ENCODE measurements at regions not wholly inside any gene's neighbourhood (a gene's known extent, or its start where the extent isn't known, plus 50 kb on each side); places are given as distances from the start of the nearest gene placed in this dataset.

DNA sequence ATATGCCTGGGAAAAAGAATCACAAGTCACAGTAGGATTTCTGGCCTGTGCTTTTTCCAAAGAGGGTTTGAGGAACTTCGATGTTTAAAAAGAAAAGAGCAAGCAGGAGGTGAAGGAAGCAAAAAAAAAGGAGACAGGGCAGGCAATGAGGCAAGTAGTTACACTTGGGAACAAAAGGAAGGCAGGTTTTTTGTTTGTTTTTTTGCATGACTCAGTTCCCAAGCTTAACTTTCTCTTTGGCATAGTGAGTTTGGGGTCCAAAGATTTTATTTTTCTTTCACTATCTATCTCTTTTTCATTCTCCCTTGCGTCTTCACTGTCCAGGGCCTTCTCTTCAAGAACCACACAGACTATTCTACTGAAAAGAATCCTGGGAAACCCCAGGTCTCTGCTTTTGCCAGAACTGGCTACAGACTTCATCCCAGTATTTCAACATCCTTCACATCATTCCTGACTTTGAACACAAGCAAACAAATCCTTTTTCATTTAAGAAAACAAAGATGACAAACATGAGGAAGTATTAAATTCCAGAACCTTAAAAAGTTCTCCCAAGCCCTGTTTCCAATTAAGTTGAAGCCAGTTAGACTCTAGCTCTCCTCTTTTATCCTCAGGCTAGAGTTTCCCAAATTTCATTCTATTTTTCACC, 210.7 kb upstream of the RND3 start:
- Histone ChIP-seq H3K4me2 (ENCODE audit: low read length) (peak overlapping the region; percentile 24), H3K36me3 (ENCODE audit: insufficient read depth, low read length) (no peaks in the 10 kb centered on the region), H2AFZ (ENCODE audit: low read depth, low read length) (peak overlapping the region; percentile 13), H3K79me2 (ENCODE audit: insufficient read depth, low read length) (no peaks in the 10 kb centered on the region), H4K20me1 (ENCODE audit: insufficient read depth, low read length) (no peaks in the 10 kb centered on the region), H3K4me3 (ENCODE audit: insufficient read depth, low read depth, low read length) (no peak overlapping the region), H3K9me3 (ENCODE audit: insufficient read depth, low read depth, low read length) (no peaks in the 10 kb centered on the region), H3K4me1 (ENCODE audit: insufficient read depth, low read length) (no peaks in the 10 kb centered on the region), H3K27me3 (ENCODE audit: insufficient read depth, low read length) (no peaks in the 10 kb centered on the region), H3K27ac (ENCODE audit: low read depth, low read length) (no peak overlapping the region), H3K9ac (ENCODE audit: low read length) (no peak overlapping the region)
- FAIRE-seq (peak; percentile 62), DNase-seq (ENCODE audit: low read depth) (no peak)
- no peaks in the 10 kb centered on the region for H3K27me3 Mint-ChIP-seq (ENCODE audit: low read depth, unreplicated experiment)
- H3K4me3 Mint-ChIP-seq (ENCODE audit: unreplicated experiment): no peak overlapping the region
- H3K36me3 Mint-ChIP-seq (ENCODE audit: low read depth, unreplicated experiment): no peaks in the 10 kb centered on the region
- TF ChIP-seq EZH2 (IDR thresholded peaks at IDR 0.05; ENCODE audit: insufficient read depth, low read length): no peak
- TF ChIP-seq, protein P1, sequence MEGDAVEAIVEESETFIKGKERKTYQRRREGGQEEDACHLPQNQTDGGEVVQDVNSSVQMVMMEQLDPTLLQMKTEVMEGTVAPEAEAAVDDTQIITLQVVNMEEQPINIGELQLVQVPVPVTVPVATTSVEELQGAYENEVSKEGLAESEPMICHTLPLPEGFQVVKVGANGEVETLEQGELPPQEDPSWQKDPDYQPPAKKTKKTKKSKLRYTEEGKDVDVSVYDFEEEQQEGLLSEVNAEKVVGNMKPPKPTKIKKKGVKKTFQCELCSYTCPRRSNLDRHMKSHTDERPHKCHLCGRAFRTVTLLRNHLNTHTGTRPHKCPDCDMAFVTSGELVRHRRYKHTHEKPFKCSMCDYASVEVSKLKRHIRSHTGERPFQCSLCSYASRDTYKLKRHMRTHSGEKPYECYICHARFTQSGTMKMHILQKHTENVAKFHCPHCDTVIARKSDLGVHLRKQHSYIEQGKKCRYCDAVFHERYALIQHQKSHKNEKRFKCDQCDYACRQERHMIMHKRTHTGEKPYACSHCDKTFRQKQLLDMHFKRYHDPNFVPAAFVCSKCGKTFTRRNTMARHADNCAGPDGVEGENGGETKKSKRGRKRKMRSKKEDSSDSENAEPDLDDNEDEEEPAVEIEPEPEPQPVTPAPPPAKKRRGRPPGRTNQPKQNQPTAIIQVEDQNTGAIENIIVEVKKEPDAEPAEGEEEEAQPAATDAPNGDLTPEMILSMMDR (IDR thresholded peaks at IDR 0.05; ENCODE audit: insufficient read depth, low read depth, low read length): no peak
- H3K4me1 Mint-ChIP-seq (ENCODE audit: low read depth, unreplicated experiment): no peaks in the 10 kb centered on the region
- H3K27ac Mint-ChIP-seq (ENCODE audit: unreplicated experiment): no peak overlapping the region
- H3K9me3 Mint-ChIP-seq (ENCODE audit: unreplicated experiment): peaks cover 4% of the 10 kb centered on the region

DNA sequence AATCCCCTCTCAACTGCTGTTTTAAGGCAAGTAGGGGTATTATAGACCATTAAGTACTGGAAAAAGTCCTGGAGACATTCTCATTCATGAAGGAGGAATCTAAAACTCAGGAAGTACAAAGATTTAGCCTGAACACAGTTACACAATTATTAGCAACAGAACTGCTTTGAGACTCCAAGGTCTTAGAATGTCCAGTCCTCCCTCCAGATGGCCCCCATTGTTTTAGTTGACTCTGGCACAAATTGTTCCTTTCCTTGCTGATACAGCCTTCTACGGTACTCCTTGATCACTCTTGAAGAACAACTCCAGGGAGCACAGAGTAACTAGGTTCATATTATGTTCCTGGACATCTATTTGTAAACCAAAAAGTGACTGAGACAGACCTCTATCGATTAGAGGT, 210.1 kb upstream of the RND3 start:
- H2AFZ ChIP-seq (ENCODE audit: low read depth, low read length): peak overlapping the region; percentile 13
- Mint-ChIP-seq H3K4me3 (ENCODE audit: unreplicated experiment) (no peak overlapping the region), H3K27ac (ENCODE audit: unreplicated experiment) (no peak overlapping the region), H3K4me1 (ENCODE audit: low read depth, unreplicated experiment) (no peaks in the 10 kb centered on the region), H3K27me3 (ENCODE audit: low read depth, unreplicated experiment) (no peaks in the 10 kb centered on the region), H3K9me3 (ENCODE audit: unreplicated experiment) (peaks cover 4% of the 10 kb centered on the region), H3K36me3 (ENCODE audit: low read depth, unreplicated experiment) (no peaks in the 10 kb centered on the region)
- no peak for DNase-seq (ENCODE audit: low read depth)
- no peaks in the 10 kb centered on the region for H3K9me3 ChIP-seq (ENCODE audit: insufficient read depth, low read depth, low read length)
- TF ChIP-seq, protein P1 (IDR thresholded peaks at IDR 0.05; ENCODE audit: insufficient read depth, low read depth, low read length): no peak
- no peak for TF ChIP-seq EZH2 (IDR thresholded peaks at IDR 0.05; ENCODE audit: insufficient read depth, low read length)
- no peak for FAIRE-seq
- H3K4me2 ChIP-seq (ENCODE audit: low read length): peak overlapping the region; percentile 24
- no peak overlapping the region for H3K9ac ChIP-seq (ENCODE audit: low read length)
- no peak overlapping the region for H3K27ac ChIP-seq (ENCODE audit: low read depth, low read length)
- H3K4me1 ChIP-seq (ENCODE audit: insufficient read depth, low read length): no peaks in the 10 kb centered on the region
- no peaks in the 10 kb centered on the region for H4K20me1 ChIP-seq (ENCODE audit: insufficient read depth, low read length)
- no peaks in the 10 kb centered on the region for H3K27me3 ChIP-seq (ENCODE audit: insufficient read depth, low read length)
- H3K36me3 ChIP-seq (ENCODE audit: insufficient read depth, low read length): no peaks in the 10 kb centered on the region
- no peaks in the 10 kb centered on the region for H3K79me2 ChIP-seq (ENCODE audit: insufficient read depth, low read length)
- no peak overlapping the region for H3K4me3 ChIP-seq (ENCODE audit: insufficient read depth, low read depth, low read length)

DNA sequence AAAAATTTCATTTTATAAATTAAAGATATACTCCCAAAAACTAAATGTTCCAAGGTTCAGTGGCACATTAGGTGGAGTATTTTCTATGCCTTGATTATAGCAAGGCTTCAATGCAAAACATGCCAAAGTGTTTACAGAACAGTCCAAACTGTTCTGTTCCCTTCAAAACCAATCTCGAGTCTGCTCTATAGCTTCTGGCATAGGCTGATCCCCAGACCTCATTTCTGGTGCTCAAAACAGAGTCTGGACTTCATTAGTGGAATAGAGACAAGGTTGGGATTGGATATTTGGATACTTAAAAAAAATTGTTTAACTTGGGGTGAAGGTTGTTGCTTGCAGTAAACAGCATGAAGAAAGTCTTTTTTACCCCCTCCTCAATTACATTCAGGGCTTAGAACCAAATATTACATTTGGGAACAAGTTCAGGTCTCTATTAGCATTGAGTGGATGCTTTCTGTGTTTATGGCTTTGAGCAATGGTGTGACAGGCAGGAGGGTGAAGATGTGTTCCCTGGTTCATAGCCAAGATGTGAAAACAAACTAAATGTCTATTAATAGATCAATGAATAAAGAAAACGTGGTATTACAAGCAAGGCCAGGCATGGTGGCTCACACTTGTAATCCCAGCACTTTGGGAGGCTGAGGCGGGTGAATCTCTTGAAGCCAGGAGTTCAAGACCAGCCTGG, 208.1 kb upstream of the RND3 start:
- no peaks in the 10 kb centered on the region for H3K36me3 Mint-ChIP-seq (ENCODE audit: low read depth, unreplicated experiment)
- TF ChIP-seq, protein P1 (IDR thresholded peaks at IDR 0.05; ENCODE audit: insufficient read depth, low read depth, low read length): no peak
- TF ChIP-seq EZH2 (IDR thresholded peaks at IDR 0.05; ENCODE audit: insufficient read depth, low read length): no peak
- no peak overlapping the region for H3K4me3 Mint-ChIP-seq (ENCODE audit: unreplicated experiment)
- Histone ChIP-seq H3K27ac (ENCODE audit: low read depth, low read length) (no peak overlapping the region), H3K9me3 (ENCODE audit: insufficient read depth, low read depth, low read length) (no peaks in the 10 kb centered on the region), H3K36me3 (ENCODE audit: insufficient read depth, low read length) (no peaks in the 10 kb centered on the region), H3K4me3 (ENCODE audit: insufficient read depth, low read depth, low read length) (no peak overlapping the region), H3K79me2 (ENCODE audit: insufficient read depth, low read length) (no peaks in the 10 kb centered on the region), H3K9ac (ENCODE audit: low read length) (no peak overlapping the region), H3K27me3 (ENCODE audit: insufficient read depth, low read length) (no peaks in the 10 kb centered on the region), H4K20me1 (ENCODE audit: insufficient read depth, low read length) (no peaks in the 10 kb centered on the region), H3K4me1 (ENCODE audit: insufficient read depth, low read length) (no peaks in the 10 kb centered on the region), H3K4me2 (ENCODE audit: low read length) (no peak overlapping the region), H2AFZ (ENCODE audit: low read depth, low read length) (no peak overlapping the region)
- peaks cover 2% of the 10 kb centered on the region for H3K9me3 Mint-ChIP-seq (ENCODE audit: unreplicated experiment)
- H3K4me1 Mint-ChIP-seq (ENCODE audit: low read depth, unreplicated experiment): no peaks in the 10 kb centered on the region
- no peaks in the 10 kb centered on the region for H3K27me3 Mint-ChIP-seq (ENCODE audit: low read depth, unreplicated experiment)
- DNase-seq (ENCODE audit: low read depth) (no peak), FAIRE-seq (no peak)
- no peak overlapping the region for H3K27ac Mint-ChIP-seq (ENCODE audit: unreplicated experiment)

Data from astrocyte (in vitro differentiated cells and primary cell).